Stimulated activated CD8-positive, alpha-beta memory T cell treated with anti-CD3 and anti-CD28 coated beads, Interleukin-15, amount 100 ng/mL, for 48 hours (primary cell): ENCODE measurements at regions not wholly inside any gene's neighbourhood (a gene's known extent, or its start where the extent isn't known, plus 50 kb on each side); places are given as distances from the start of the nearest gene placed in this dataset.
A peak's percentile ranks its signal among the peaks of the same experiment; 100 is the strongest.
"Not testable (repeated sequence)": the region's sequence is repeated elsewhere in the genome, so short reads cannot be mapped to it uniquely, and the experiment has no call there.

Source experiments
- DNase-seq, 2 donors: peaks; one replicate each; pipeline ENCODE4 v3.0.0-alpha.2; 2020; ENCODE audit warnings: low read depth in 2 of 2

DNA sequence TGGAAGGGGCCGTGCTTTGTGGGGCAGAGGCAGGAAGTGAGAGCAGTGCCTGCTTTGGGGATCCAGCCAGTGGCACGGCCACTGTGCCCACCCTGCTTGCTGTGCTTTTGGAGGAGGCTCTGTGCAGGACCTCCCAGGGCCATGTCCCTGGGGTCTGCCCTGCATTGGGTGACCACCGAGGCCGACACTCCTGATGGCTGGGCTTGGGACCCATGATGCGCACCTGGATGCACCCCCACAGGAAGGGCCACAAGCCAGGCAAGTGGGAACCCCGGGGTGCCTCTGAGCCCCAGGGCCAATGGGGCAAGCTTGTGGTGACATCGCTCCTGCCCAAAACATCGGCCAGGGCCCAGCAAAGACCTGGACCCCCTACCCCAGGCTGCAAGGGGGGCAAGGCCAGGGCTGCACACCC is 738.6 kb upstream of the GJE1 start:
- no peak for DNase-seq

DNA sequence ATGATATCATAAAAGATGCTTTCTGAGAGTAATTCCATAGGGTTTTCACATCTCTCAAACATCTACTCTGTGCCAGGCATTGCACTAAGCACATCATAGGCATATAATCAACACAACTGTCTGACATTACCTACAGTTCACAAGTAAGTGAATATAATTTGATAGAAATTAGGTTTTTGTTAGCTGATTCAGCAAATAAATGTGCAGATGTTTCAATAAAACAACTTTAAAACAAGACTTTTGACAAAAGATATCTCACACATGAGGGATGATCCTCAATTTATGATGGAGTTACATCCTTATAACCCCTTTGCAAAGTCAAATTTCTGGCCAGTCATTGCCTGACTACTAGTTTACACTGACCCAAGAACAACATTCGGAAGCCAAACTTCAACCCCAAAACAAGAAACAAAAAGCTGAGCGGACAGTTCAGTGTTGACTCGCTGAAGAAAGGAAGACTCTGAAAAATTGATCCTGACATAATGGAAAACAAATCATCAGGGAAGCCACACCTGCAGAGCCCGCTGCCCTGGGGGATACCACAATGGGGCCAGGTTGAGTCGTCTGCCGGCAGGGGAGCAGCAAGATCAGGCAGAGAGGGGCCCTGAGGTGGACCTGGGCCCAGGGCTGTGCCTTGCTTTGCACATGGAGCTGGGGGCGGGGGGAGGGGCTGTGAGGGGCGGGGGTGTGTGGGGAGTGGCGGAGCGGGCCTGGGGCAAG is 739.2 kb upstream of the GJE1 start:
- no peak for DNase-seq

DNA sequence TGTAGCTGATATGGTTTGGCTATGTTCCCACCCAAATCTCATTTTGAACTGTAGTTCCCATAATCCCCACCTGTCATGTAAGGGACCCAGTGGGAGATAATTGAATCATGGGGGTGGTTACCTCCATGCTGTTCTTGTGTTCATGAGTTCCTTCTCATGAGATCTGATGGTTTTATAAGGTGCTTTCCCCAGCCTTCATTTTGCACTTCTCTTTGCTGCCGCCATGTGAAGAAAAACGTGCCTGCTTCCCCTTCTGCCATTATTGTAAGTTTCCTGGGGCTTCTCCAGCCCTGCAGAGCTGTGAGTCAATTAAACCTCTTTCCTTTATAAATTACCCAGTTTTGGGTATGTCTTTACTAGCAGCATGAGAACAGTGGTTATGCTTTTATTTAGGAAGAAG is 741.6 kb upstream of the GJE1 start:
- DNase-seq: not testable (repeated sequence)

DNA sequence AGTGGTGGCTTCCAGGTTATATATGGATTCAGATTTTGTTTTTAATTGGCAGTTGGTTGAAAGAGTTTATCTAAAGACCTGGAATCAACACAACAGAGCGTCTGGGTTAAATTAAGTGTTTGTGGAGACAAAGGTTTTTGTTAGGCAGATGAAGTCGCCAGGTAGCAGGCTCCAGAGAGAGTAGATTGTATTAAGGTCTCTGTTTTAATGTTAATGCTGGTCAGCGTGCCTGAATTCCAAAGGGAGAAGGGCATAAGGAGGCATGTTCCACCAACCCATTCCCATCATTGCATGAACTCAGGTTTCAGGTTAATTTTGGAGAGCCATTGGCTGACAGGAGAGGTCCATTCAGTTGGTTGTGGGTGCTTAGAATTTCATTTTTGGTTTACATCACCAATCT is 744.1 kb upstream of the GJE1 start:
- no peak for DNase-seq

DNA sequence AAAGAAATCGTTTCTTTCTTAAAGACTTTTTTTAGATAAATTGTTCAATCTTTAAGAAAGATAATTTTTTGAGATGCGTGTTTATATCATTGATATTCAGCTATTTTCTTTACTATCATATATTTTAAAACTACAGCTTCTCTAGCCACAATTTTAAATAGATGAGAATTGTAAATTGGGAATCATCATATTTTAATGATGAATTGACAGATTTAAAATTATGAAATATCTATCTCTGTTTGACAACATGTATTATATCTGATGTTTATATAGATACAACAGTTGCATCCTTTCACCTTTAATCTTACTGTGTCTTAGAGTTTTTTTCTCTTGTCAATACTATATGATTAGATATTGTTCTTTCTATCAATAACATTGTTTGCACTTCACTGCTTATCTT is 762.3 kb upstream of the GJE1 start:
- no peak for DNase-seq

GRCh38 chr6:141366796-141367195 is 765.9 kb upstream of the GJE1 start:
- not testable (repeated sequence) for DNase-seq

DNA sequence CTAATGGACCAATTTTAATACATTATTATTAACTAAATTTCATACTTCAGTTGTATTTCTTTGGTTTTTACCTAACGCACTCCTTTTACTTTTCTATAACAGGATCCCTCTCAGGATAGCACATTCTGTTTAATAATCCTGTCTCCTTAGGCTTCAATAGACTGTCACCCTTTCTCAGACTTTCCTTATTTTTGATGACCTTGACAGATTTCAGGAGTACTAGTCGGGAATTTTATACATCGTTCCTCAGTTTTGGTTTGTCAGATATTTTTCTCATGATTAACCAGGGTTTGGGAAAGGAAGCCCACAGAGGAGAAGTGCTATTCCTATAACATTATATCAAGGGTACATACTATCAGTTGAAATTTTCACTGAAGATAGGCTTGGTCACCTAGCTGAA is 768.0 kb upstream of the GJE1 start:
- DNase-seq: no peak

- DNase-seq: no peak
These were observed 768.5 kb upstream of the GJE1 start for GRCh38 chr6:141364232-141364631.

- no peak for DNase-seq
These were observed 771.2 kb upstream of the GJE1 start for GRCh38 chr6:141361559-141361958.

DNA sequence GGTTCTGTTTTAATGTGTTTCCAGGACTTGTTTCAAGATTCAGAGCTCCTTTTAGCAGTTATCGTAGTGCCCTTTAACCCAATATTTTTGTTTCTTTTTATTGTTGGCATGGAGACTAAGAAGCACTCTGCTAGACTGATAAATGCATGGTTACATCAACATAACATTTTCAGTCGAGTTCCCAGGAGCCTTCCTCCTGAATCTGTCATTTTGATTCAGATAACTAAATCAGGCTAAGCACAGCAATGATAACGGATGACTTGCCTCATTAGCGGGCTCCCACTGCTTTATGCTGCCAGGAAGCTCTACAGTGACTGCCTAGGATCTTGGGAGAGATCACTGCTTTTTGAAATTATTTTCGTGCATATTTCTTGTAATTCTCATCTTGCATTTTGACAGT is 772.8 kb upstream of the GJE1 start:
- DNase-seq: no peak

- DNase-seq: no peak
These were observed 778.4 kb upstream of the GJE1 start for GRCh38 chr6:141354191-141354955.

DNA sequence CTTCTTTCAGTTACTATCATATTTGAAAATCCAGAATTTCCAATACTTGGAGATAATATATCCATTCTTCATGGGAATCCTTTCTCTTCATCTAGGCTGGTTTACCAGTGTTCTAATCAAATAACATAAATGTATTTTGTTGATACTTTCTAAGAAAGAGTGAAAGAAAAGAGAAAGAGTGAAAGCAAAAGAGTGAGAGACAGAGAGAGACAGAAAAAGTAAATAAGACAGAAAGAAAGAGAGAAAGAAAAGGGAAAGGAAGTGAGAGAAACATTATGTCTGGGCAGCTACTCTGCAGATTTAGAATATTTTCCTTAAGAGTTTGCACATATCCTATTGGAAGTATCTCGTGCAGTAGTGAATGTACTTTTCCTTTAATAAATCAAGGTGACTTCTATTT is 781.0 kb upstream of the GJE1 start:
- no peak for DNase-seq

DNA sequence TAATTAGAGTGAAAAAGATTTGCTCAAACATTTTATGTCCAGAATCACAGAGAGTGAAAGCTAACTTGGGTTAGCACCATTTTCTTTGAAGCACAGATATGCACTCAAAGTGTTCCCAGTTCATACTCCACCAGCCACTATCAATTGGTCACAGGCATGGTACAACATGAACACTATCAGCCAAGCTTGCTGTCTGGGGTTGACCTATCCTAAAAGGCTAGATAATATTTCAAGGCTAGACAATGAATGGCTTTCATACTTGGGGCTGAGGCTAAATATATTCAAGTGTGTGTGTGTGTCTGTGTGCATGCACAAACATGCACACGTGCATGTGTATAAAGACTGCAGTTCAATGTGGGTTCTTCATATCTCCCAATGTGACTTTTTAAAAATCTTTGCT is 783.0 kb upstream of the GJE1 start:
- no peak for DNase-seq

GRCh38 chr6:141347906-141348492 is 784.7 kb upstream of the GJE1 start:
- no peak for DNase-seq

GRCh38 chr6:141347086-141347485 is 785.6 kb upstream of the GJE1 start:
- DNase-seq: no peak

- no peak for DNase-seq
These were observed 786.2 kb upstream of the GJE1 start for GRCh38 chr6:141346535-141346934.

- DNase-seq: no peak
These were observed 795.5 kb upstream of the GJE1 start for GRCh38 chr6:141337191-141337590.

- DNase-seq: no peak
These were observed 797.0 kb upstream of the GJE1 start for GRCh38 chr6:141335477-141336273.

DNA sequence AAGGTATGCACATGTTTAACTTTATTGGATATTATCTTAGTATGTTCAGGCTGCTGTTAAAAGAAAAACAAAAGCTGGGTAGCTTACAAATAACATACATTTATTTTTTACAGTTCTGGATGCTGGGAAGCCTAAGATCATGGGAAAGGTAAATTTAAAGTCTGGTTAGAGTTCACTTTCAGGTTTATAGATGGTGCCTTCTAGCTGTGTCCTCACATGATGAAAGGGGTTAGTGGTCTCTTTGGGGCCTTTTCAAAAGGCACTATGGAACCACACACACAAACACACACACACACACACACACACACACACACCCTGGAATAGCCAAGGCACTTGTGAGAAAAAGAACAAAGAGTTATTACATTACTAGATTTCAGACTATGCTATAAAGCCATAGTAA is 805.8 kb upstream of the GJE1 start:
- no peak for DNase-seq

GRCh38 chr6:141326426-141326825 is 806.3 kb upstream of the GJE1 start:
- DNase-seq: peak; percentile 42 to 43

DNA sequence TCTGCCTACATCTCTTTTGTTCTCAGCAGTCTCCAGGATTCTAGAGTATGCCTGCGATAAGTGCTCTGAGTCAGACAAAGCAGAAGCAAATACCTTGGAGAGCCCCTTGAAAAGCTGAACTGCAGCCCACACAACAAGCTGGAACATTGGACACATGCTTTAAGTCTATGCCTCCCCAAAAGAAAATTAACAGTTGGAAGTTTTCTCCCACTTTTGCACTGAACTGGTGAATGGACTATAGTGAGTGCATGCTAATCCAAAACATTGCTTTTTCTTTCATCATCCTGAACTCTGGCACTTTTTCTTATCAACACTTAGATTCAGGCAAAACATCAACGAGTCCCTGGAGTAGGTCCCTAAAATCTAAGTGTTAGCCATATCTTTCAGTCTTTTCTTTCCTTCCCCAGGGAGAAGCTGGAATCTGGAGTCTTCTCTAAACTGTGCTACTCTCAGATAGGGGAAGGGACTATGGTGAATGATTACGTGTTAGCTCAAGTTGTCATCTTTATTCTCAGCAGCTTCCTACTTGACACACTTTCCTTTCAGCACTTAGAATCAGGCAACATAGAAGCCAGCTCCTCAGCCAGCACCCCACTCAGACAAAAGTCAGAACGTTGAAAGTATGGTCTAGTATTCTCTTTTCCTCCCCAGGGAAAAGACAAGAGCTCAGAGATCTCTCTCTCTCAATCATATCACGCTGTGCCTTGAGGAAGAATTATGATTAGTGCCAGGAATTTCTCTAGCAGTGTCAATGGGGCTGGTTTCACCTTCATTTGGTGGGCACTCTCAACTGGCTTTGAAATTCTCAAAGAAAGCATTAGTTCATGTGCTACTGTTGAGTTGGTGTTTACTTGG is 811.0 kb upstream of the GJE1 start:
- DNase-seq: no peak
